Activated CD4-positive, alpha-beta T cell treated with anti-CD3 and anti-CD28 coated beads, Interleukin-2, amount 50 U/mL, for 4 hours (primary cell): ENCODE measurements at regions not wholly inside any gene's neighbourhood (a gene's known extent, or its start where the extent isn't known, plus 50 kb on each side); places are given as distances from the start of the nearest gene placed in this dataset.

Experiments used
- DNase-seq, 2 experiments: peaks; one replicate each; pipeline ENCODE4 v3.0.0-alpha.2; 2020

- no peak for DNase-seq
Observed at GRCh38 chr7:4613846-4614548, 68.1 kb upstream of the FOXK1 start.

GRCh38 chr7:4616116-4616515 lies 66.0 kb upstream of the FOXK1 start:
- DNase-seq = no peak

GRCh38 chr7:4621396-4621795 lies 60.7 kb upstream of the FOXK1 start:
- DNase-seq = no peak

GRCh38 chr7:4626318-4626845 lies 55.7 kb upstream of the FOXK1 start:
- DNase-seq = no peak

GRCh38 chr7:4629287-4629895 lies 52.7 kb upstream of the FOXK1 start:
- DNase-seq = no peak

GRCh38 chr7:4631380-4632179 lies 50.5 kb upstream of the FOXK1 start:
- DNase-seq = no peak
